IPS-20b (cell line): ENCODE measurements at regions not wholly inside any gene's neighbourhood (a gene's known extent, or its start where the extent isn't known, plus 50 kb on each side); places are given as distances from the start of the nearest gene placed in this dataset.
"Not testable (repeated sequence)": the region's sequence is repeated elsewhere in the genome, so short reads cannot be mapped to it uniquely, and the experiment has no call there.

Experiments
- H3K27ac ChIP-seq: one replicate; pipeline ENCODE4 v1.5.1; 2013; ENCODE audit warnings: low read length
- H3K27me3 ChIP-seq: 2 replicates; pipeline ENCODE4 v1.6.1; 2013; ENCODE audit warnings: mild to moderate bottlenecking, low read length, inconsistent platforms; ENCODE audit not compliant: insufficient read depth
- H3K36me3 ChIP-seq: 2 replicates; pipeline ENCODE4 v1.6.1; 2013; ENCODE audit warnings: low read depth, mild to moderate bottlenecking, inconsistent platforms, low read length, moderate library complexity; ENCODE audit not compliant: insufficient read depth
- H3K4me1 ChIP-seq: 2 replicates; pipeline ENCODE4 v1.6.1; 2013; ENCODE audit warnings: mild to moderate bottlenecking, control low read depth, inconsistent platforms, low read length, moderate library complexity; ENCODE audit not compliant: insufficient read depth
- H3K4me3 ChIP-seq: 2 replicates; pipeline ENCODE4 v1.5.1; 2013; ENCODE audit warnings: mild to moderate bottlenecking, low read length, inconsistent platforms
- H3K9ac ChIP-seq: 2 replicates; pipeline ENCODE4 v1.6.1; 2013; ENCODE audit warnings: low read depth, mild to moderate bottlenecking, inconsistent platforms, low read length, moderate library complexity
- H3K9me3 ChIP-seq: 2 replicates; pipeline ENCODE4 v1.6.1; 2013; ENCODE audit warnings: mild to moderate bottlenecking, low read depth, low read length, inconsistent platforms; ENCODE audit not compliant: insufficient read depth

- Histone ChIP-seq H3K4me3 (no peak overlapping the region), H3K27ac (no peak overlapping the region), H3K4me1 (no peaks in the 10 kb centered on the region), H3K27me3 (no peaks in the 10 kb centered on the region), H3K9me3 (no peaks in the 10 kb centered on the region), H3K36me3 (no peaks in the 10 kb centered on the region), H3K9ac (no peak overlapping the region)
Observed at GRCh38 chr18:43780782-43781340, 503.6 kb upstream of the SYT4 start.

- Histone ChIP-seq H3K27ac (no peak overlapping the region), H3K9me3 (no peaks in the 10 kb centered on the region), H3K4me3 (no peak overlapping the region), H3K36me3 (no peaks in the 10 kb centered on the region), H3K4me1 (no peaks in the 10 kb centered on the region), H3K9ac (no peak overlapping the region), H3K27me3 (no peaks in the 10 kb centered on the region)
Observed at GRCh38 chr18:43785158-43785557, 507.9 kb upstream of the SYT4 start.

- Histone ChIP-seq H3K4me3 (no peak overlapping the region), H3K9me3 (no peaks in the 10 kb centered on the region), H3K27me3 (no peaks in the 10 kb centered on the region)
Observed at GRCh38 chr18:43786893-43787292, 509.6 kb upstream of the SYT4 start.

GRCh38 chr18:43787721-43788120 is 510.4 kb upstream of the SYT4 start:
- H3K27me3 ChIP-seq, H3K36me3 ChIP-seq, H3K9ac ChIP-seq, H3K4me1 ChIP-seq, H3K27ac ChIP-seq, H3K4me3 ChIP-seq, H3K9me3 ChIP-seq: not testable (repeated sequence)

More at GRCh38 chr18:43786893-43787292, 509.6 kb upstream of the SYT4 start:
- Histone ChIP-seq H3K9ac (no peak overlapping the region), H3K36me3 (no peaks in the 10 kb centered on the region), H3K27ac (no peak overlapping the region), H3K4me1 (no peaks in the 10 kb centered on the region)

GRCh38 chr18:43789234-43790000 is 512.1 kb upstream of the SYT4 start:
- no peaks in the 10 kb centered on the region for H3K4me1 ChIP-seq

GRCh38 chr18:43793910-43794309 is 516.6 kb upstream of the SYT4 start:
- Histone ChIP-seq H3K27ac (no peak overlapping the region), H3K27me3 (no peaks in the 10 kb centered on the region), H3K4me1 (no peaks in the 10 kb centered on the region), H3K9me3 (no peaks in the 10 kb centered on the region), H3K9ac (no peak overlapping the region), H3K4me3 (no peak overlapping the region), H3K36me3 (no peaks in the 10 kb centered on the region)

More at GRCh38 chr18:43789234-43790000, 512.1 kb upstream of the SYT4 start:
- no peaks in the 10 kb centered on the region for H3K36me3 ChIP-seq
- no peak overlapping the region for H3K27ac ChIP-seq
- no peak overlapping the region for H3K9ac ChIP-seq
- no peaks in the 10 kb centered on the region for H3K9me3 ChIP-seq
- no peaks in the 10 kb centered on the region for H3K27me3 ChIP-seq
- H3K4me3 ChIP-seq = no peak overlapping the region

GRCh38 chr18:43794363-43794762 is 517.1 kb upstream of the SYT4 start:
- no peak overlapping the region for H3K27ac ChIP-seq
- H3K4me1 ChIP-seq = no peaks in the 10 kb centered on the region
- no peaks in the 10 kb centered on the region for H3K9me3 ChIP-seq
- H3K4me3 ChIP-seq = no peak overlapping the region
- no peaks in the 10 kb centered on the region for H3K27me3 ChIP-seq
- H3K9ac ChIP-seq = no peak overlapping the region
- no peaks in the 10 kb centered on the region for H3K36me3 ChIP-seq

GRCh38 chr18:43797347-43797746 is 520.1 kb upstream of the SYT4 start:
- H3K27me3 ChIP-seq = no peaks in the 10 kb centered on the region
- H3K36me3 ChIP-seq = no peaks in the 10 kb centered on the region
- no peaks in the 10 kb centered on the region for H3K9me3 ChIP-seq
- H3K27ac ChIP-seq = no peak overlapping the region
- no peak overlapping the region for H3K9ac ChIP-seq
- no peaks in the 10 kb centered on the region for H3K4me1 ChIP-seq
- H3K4me3 ChIP-seq = no peak overlapping the region

- Histone ChIP-seq H3K9ac (no peak overlapping the region), H3K4me1 (no peaks in the 10 kb centered on the region), H3K4me3 (no peak overlapping the region), H3K9me3 (no peaks in the 10 kb centered on the region), H3K27me3 (no peaks in the 10 kb centered on the region), H3K27ac (no peak overlapping the region), H3K36me3 (no peaks in the 10 kb centered on the region)
Observed at GRCh38 chr18:43800584-43800983, 523.3 kb upstream of the SYT4 start.

GRCh38 chr18:43805646-43806194 is 528.4 kb upstream of the SYT4 start:
- no peaks in the 10 kb centered on the region for H3K9me3 ChIP-seq
- no peak overlapping the region for H3K9ac ChIP-seq
- H3K4me3 ChIP-seq = no peak overlapping the region
- H3K27ac ChIP-seq = no peak overlapping the region
- H3K4me1 ChIP-seq = no peaks in the 10 kb centered on the region
- no peaks in the 10 kb centered on the region for H3K36me3 ChIP-seq
- no peaks in the 10 kb centered on the region for H3K27me3 ChIP-seq

- no peaks in the 10 kb centered on the region; the same call in 1 of the 2 replicates for H3K4me1 ChIP-seq
- no peak overlapping the region for H3K4me3 ChIP-seq
- H3K9ac ChIP-seq = no peak overlapping the region
- H3K27ac ChIP-seq = no peak overlapping the region
- no peaks in the 10 kb centered on the region for H3K36me3 ChIP-seq
- H3K27me3 ChIP-seq = no peaks in the 10 kb centered on the region
- peaks cover 3% of the 10 kb centered on the region; the same call in 1 of the 2 replicates for H3K9me3 ChIP-seq
Observed at GRCh38 chr18:43812627-43813026, 535.3 kb upstream of the SYT4 start.

- Histone ChIP-seq H3K36me3 (no peaks in the 10 kb centered on the region), H3K27me3 (no peaks in the 10 kb centered on the region), H3K9ac (no peak overlapping the region), H3K4me1 (no peaks in the 10 kb centered on the region), H3K9me3 (peaks cover 3% of the 10 kb centered on the region; the same call in 1 of the 2 replicates), H3K4me3 (no peak overlapping the region), H3K27ac (no peak overlapping the region)
Observed at GRCh38 chr18:43819397-43819796, 542.1 kb upstream of the SYT4 start.
